Fibroblast of mammary gland (primary cell): ENCODE measurements at regions not wholly inside any gene's neighbourhood (a gene's known extent, or its start where the extent isn't known, plus 50 kb on each side); places are given as distances from the start of the nearest gene placed in this dataset.

ENCODE experiments used
- DNase-seq: peaks from one replicate; pipeline ENCODE4 v3.0.0-alpha.2; 2010; ENCODE audit warnings: low read depth
- H3K4me3 ChIP-seq: 2 replicates; pipeline ENCODE4 v1.5.1; 2011; ENCODE audit warnings: low read depth, mild to moderate bottlenecking, low read length, moderate library complexity; ENCODE audit not compliant: control insufficient read depth
- TF ChIP-seq, protein P1 (sequence below): conservative IDR thresholded peaks from 2 replicates; pipeline ENCODE4 v1.5.1; 2011; ENCODE audit warnings: low read depth, low read length, inconsistent platforms; ENCODE audit not compliant: control insufficient read depth, insufficient read depth

DNA sequence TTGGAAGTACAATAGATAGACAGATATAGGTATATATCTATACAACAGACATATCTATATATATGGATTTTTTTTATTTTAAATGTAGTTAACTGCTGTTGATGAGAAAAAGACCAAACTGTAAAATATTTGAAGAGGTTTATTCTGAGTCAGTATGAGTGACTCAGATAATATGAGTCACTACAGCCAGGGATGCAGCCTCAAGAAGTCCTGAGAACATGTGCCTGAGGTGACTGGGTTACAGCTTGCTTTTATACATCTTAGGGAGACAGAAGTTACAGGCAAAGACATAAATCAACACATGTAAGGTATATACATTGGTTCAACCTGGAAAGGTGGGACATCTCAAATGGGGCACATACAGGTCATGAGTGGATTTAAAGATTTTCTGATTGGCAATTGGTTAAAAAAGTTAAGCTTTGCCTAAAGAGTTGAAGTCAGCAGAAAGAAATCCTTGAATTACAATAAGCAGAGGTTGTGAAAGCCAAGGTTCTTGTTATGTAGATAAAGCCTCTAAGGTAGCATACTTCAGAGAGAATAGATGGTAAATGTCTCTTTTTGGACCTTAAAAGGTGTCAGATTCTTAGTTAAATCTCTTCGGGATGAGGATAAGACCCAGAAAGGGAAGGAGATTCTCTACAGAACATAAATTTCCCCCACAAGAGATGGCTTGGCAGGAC is 149.9 kb downstream of the RBM43 start:
- TF ChIP-seq, protein P1, sequence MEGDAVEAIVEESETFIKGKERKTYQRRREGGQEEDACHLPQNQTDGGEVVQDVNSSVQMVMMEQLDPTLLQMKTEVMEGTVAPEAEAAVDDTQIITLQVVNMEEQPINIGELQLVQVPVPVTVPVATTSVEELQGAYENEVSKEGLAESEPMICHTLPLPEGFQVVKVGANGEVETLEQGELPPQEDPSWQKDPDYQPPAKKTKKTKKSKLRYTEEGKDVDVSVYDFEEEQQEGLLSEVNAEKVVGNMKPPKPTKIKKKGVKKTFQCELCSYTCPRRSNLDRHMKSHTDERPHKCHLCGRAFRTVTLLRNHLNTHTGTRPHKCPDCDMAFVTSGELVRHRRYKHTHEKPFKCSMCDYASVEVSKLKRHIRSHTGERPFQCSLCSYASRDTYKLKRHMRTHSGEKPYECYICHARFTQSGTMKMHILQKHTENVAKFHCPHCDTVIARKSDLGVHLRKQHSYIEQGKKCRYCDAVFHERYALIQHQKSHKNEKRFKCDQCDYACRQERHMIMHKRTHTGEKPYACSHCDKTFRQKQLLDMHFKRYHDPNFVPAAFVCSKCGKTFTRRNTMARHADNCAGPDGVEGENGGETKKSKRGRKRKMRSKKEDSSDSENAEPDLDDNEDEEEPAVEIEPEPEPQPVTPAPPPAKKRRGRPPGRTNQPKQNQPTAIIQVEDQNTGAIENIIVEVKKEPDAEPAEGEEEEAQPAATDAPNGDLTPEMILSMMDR: no peak
- DNase-seq: peak; percentile 92
- no peak overlapping the region for H3K4me3 ChIP-seq

DNA sequence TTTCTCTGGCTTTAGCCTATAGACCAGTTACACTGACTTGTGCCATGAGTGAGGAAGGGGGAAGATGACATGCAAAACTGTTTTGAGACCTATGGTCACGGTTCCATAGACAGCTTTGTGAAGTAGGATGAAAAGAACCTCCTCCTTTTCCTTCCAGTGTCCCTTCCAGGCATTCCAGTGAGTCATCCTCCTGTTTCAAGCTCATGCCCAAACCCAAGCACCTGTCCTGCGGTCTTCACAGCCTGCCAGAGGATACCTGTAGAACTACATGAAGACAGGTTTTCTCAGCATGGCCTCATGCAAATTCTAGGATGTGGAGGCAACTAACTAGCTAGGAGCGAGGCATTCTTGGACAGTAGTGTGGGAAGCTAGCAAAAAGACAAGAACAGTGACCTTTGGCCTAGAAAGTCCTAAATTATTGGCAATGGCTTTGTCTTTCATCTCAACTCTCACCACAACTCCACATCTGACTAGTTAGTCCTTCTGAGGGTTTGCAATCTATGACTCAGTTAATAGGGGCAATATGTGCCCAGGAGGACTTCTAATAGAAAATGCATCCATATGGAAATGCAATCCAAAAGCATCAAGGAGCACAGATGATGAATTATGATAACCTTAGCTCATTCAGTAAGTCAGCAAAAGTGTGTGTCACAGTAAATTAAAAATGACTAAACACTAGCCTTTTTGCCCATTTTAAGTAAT is 154.7 kb downstream of the RBM43 start:
- TF ChIP-seq, protein P1: no peak
- no peak overlapping the region for H3K4me3 ChIP-seq
- DNase-seq: peak; percentile 84

DNA sequence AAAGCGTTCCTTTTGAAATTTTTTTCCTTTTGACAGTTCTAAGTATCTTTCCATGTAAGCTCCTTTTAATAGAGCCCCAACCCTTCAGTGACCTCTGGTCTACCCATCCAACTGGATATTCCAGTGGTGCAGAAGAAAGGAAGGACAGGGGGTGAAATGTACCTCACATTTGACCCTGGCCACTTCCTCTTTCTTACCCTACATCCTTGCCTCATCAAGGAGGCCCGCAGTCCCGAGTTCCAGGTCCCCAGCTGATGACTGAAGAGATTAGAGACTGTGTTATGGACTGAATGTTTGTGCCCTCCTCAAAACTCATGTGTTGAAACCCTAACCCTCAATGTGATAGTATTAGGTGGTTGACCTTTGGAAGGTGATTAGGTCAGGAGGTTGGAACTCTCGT is 158.1 kb downstream of the RBM43 start:
- TF ChIP-seq, protein P1: no peak
- DNase-seq: no peak
- no peak overlapping the region for H3K4me3 ChIP-seq

DNA sequence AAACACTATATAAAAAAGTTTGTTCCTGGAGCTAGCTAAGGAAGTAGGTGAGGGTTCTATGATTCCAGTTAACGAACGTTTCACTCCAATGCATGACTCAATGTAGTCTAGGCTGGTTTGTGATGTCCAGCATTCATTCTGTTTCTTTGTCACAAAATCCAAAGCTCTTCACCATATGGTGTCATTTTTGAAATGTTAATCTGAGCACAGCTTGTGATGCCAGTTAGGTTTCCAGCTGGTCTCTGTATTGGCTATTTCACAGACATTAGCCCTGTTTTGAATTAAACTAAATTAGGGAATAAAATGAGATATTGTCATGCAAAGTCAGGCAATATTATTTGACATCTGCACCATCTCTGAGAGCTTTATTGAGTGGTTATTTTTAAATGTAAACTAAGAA is 159.4 kb downstream of the RBM43 start:
- TF ChIP-seq, protein P1: no peak
- DNase-seq: no peak
- H3K4me3 ChIP-seq: no peak overlapping the region

DNA sequence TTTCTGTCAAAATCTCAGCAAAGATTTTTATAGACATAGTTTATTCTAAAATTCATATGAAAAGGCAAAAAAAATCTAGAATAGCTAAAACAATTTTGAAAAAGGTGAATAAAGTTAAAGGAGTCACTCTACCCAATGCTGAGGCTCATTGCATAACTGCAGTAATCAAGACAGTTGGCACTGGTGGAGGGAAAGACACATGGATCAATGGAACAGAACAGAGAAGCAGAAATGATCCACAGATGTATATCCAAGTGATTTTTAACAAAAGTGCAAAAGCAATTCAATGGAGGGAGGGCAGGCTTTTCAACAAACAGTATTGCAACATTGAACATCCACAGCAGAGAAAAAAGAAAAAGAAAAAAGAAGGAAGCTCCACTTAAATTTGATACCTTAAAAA is 162.8 kb downstream of the RBM43 start:
- peak; percentile 28 for DNase-seq
- TF ChIP-seq, protein P1: no peak
- H3K4me3 ChIP-seq: no peak overlapping the region

DNA sequence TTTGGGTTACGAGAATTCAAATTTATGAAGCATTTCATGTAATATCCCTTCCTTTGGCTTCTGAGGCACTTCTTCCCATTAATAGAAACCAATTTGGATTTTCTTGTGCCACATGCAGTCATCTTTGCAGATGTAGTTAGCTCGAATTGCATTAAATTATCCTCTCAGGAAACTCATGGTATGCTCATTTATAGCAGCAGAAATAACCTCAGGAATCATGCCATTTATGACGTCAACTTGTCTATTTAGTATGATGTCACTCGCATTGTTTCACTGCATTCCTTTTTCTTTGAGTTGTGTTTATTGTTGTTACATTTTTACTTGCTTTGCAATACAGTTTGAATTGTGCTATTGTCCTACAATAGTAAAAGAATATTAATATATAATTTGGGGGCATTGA is 163.8 kb downstream of the RBM43 start:
- no peak overlapping the region for H3K4me3 ChIP-seq
- peak; percentile 20 for DNase-seq
- TF ChIP-seq, protein P1: no peak
